SK-MEL-5 (cell line): ENCODE measurements at regions not wholly inside any gene's neighbourhood (a gene's known extent, or its start where the extent isn't known, plus 50 kb on each side); places are given as distances from the start of the nearest gene placed in this dataset.
"Not testable (repeated sequence)": the region's sequence is repeated elsewhere in the genome, so short reads cannot be mapped to it uniquely, and the experiment has no call there.

Experiments used
- DNase-seq: peaks from one replicate; pipeline ENCODE4 v3.0.0-alpha.2; 2016; ENCODE audit warnings: low read depth, low spot score
- in situ Hi-C: cut with HindIII; loops from 2 replicates; pipeline ENCODE4 v1.10.0; 2016; ENCODE audit warnings: low sequenced_read_pairs, high pct_unique_total_duplicates, low pct_unique_long_range_greater_than_20kb

DNA sequence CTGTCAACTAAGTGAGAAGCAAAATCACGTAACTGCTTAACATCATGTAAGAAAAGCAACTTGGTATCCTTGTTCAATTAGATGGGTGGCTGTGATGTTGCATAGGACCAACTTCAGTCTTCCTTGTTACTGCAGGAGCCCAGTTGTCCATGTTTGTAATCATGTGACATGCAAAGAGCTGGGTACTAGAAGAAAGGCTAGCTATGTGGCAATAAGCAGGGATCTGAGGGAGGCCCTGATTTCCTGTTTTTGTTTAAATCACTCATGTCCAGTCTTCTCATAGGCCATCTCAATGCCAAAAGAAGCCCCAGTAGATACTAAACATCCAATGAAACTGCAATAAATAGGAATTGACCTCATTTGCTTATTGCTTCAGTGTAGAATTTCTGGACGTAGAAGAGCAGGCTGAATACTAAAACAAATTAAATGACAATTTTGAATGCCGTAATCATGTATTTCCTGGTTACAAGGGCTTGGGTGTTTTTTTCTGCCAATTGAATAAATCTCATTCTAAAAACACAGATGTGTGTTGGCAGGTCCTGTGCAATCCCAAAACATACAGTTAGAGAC is 140.8 kb upstream of the ARHGAP20 start:
- DNase-seq: no peak
- in situ Hi-C loops: no loop called here

DNA sequence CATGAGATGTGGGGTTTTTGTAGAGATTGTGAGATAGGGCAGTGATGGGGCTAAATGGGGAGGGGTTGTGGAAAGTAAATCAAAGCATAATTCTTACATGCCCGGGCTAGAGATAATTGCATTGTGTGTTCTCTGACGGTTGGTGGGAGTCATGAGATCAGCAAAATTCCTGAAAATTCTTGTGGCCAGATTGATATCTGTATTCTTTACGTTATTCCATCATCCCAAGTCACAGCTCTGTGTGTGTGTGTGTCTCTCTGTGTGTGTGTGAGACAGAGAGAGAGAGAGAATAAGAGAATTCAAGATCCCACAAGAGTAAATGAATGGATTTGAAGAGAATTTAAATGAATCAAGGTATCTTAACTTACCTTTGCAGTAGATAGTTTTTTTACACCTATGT is 138.6 kb upstream of the ARHGAP20 start:
- DNase-seq: peak; percentile 2
- in situ Hi-C loops: no loop called here

DNA sequence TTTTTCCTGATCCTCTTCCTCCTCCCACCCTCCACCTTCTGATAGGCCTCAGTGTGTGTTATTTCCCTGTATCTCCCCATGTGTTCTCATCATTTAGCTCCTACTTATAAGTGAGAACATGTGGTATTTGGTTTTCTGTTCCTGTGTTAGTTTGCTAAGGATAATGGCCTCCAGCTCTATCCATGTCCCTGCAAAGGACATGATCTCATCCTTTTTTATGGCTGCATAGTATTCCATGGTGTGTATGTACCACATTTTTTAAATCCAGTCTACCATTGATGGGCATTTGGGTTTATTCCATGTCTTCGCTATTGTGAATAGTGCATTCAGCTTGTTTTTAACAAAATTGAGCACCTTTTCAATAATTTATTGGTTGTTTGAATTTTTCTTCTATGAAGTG is 130.8 kb upstream of the ARHGAP20 start:
- in situ Hi-C loops, DNase-seq: not testable (repeated sequence)

DNA sequence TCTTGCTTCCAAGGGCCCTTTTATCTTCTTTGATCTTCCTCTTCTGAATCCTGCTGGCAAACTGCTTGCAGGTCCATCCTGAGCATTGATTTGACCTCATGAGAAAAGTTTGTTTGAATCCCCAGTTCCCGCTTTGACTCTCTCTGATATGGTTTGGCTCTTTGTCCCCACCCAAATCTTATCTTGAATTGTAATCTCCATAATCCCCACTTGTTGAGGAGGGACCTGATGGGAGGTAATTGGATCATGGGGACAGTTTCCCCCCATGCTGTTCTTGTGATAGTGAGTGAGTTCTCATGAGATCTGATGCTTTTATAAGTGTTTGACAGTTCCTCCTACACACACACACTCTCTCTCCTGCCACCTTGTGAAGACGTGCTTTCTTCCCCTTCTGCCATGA is 126.6 kb upstream of the ARHGAP20 start:
- no peak for DNase-seq
- in situ Hi-C loops: no loop called here

DNA sequence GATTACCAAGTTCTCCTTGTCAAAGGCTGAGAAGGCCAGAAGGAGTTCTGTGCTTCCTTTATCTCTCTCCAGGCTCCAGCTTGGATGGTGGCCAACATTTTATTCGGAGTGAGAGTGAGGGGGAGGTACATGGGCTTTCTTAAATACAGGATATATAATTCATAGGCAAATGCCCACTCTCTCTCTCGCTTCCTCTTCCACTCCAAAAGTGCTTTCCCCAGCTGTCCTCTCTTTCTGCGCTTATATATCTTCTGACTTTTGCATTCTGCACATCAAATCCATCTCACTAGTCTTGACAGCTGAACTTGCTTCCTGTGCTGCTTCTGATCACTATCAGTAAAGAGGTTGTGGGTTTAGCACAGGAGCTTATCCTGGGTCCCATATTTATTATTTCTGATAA is 125.4 kb upstream of the ARHGAP20 start:
- DNase-seq: no peak
- in situ Hi-C loops: no loop called here

DNA sequence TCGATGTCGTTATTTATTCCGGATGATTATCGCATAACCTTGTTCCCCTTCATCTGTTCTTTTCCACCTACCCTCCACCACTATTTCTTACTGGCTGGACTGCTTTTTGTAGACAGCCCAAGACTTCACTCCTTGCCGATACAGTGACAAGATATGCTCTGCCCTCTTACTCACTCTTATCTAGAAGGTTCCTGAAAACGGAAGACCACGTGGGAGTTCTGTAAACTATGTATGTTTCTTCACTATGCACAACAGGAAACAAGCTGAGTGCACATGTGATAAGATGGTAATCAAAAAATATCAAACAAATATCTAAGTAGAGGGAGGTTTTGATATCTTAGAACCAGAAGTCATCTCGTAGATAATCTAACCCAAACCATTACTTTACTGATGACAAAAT is 122.9 kb upstream of the ARHGAP20 start:
- in situ Hi-C loops: no loop called here
- no peak for DNase-seq

DNA sequence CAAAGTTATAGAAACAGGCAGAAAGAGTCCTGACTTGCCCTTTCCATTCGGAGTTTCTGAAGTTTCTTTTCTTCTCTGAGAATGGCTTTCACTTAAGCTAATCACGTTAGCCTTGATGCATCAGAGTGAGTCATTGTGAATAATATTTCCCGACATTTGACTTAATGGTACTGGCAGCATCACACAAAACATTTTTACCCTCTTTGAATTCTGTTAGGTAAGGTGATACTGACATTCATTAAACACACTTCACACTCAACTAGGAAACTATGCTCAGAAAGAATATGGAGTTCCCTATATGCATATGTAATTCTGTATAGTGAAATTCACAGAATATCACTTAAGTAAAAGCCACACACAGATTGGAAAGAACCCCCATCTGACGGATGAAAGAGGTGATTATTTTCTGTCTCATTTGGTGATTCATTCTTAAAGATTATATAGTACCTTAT is 120.8 kb upstream of the ARHGAP20 start:
- DNase-seq: no peak
- in situ Hi-C loops: no loop called here

DNA sequence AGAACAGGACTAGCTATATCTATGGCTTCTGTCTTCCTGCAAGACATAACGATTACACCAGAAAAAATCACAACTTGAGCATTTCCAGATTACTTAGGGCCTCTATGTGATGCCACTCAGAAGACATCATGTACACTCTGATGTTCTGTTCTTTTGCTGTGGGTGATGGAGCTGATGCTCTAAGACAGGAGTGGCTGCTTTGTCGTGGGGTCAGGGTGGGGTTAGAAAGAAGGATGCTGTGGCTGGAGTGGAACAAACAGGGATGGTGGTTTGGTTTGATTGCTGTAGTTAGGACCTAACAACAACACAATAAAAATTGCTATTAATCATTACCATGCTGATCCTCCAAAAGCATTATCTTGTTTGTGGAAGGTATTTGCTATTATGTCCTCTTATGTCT is 120.3 kb upstream of the ARHGAP20 start:
- no peak for DNase-seq
- in situ Hi-C loops: no loop called here

DNA sequence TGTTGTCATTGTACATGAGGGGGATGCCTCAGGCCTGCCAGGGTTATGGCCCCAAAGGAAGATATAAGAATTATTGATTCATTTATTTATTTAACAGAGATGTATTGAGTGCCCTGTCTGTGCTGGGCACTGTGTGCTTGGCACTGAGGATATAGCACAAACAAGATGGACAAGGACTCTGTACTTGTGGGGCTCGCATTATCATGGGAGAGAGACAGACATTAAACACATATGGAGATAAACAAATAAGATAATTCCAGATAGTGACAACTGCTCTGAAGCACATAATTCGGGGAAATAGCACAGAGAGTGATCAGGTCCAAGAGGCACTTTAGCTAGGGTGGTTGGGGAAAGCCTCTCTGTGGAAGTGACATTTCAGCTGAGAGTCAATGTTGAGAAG is 119.8 kb upstream of the ARHGAP20 start:
- DNase-seq: no peak
- in situ Hi-C loops: no loop called here

DNA sequence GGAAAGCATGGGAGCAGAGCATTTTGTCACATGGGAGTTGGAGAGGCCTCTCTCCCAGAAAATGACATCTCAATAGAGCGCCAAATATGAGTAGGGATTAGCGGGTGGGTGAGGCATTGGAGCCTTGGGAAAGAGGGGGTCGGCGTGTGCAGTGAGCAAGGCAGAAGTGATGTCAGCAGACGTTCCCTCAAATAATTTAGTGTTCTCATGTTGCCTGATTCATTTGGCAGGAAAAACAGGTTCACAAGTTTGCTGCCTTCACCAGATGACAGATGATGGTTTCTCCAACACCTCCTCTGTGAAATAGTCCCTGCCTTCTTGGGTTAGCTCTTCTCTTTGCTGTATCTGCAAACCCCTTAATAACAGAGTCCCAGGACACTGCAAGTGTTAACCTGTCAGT is 118.5 kb upstream of the ARHGAP20 start:
- DNase-seq: no peak
- in situ Hi-C loops: no loop called here

DNA sequence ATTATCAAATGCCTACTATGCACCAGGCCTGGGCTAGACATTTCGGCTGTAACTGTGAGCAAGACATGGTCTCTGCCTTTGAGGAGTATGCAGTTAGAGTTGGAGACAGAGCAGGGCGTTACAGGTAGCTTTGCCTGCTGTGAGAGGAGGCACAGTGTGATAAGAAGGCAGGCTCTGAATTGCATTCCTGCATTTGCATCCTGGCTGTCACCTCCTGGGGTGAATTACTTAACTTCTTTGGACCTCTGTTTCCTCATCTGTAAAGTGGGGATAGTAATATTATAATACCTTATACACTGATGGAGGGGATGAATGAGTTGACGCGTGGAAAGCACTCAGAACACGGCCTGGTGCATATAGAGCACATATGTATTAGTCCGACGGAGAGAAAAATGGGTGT is 118.1 kb upstream of the ARHGAP20 start:
- in situ Hi-C loops: no loop called here
- no peak for DNase-seq

DNA sequence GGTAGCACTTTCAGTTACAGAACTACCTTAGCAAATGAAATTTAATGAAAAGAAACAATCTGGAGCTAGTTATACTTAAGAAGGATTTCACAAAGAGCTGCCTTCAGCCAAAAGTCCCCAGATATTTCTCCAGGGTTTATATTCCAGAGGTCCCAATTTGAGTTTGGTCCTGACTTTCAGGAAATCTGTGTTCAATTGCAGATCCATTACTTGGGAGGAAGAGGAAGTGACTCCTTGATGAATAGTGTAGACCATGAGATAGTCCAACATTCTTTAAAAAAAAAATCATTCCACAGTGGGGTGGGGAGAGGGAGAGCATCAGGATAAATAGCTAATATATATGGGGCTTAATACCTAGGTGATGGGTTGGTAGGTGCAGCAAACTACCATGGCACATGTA is 117.6 kb upstream of the ARHGAP20 start:
- DNase-seq: no peak
- in situ Hi-C loops: no loop called here

DNA sequence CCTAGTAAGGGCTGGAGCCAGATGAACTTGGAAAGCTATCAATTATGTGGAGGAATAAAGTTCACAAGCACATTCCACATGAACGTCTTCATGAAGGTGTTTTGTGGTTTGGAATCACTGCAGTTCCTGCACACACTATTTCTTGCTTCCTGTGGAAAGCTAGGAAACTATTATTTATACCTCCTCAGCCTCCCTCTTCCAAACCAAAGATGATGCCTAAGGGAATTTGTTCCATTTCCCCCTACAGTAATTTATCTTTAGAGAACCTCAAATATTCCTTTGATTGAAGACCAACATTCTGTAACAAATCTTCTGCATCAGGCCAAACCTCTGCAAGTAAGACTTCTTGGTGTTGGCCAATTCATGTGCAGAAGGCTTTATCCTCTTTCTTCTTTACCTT is 115.8 kb upstream of the ARHGAP20 start:
- DNase-seq: no peak
- in situ Hi-C loops: no loop called here

DNA sequence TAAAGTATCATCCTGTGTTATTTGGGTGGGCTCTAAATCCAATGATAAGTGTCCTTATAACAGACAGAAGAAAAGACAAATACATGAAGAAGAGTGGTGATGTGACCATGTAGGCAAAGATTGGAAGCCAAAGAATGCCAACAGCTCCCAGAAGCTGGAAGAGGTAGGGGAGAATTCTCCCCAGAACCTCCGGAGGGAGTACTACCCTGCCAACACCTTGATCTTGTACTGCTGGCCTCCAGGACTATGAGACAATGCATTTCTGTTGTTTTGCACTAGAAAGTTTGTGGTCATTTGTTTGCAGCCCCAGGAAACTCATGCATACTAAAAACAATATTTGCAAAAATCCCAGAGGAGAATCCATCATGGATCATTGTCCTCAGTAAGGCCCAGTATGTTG is 115.0 kb upstream of the ARHGAP20 start:
- no peak for DNase-seq
- in situ Hi-C loops: no loop called here

DNA sequence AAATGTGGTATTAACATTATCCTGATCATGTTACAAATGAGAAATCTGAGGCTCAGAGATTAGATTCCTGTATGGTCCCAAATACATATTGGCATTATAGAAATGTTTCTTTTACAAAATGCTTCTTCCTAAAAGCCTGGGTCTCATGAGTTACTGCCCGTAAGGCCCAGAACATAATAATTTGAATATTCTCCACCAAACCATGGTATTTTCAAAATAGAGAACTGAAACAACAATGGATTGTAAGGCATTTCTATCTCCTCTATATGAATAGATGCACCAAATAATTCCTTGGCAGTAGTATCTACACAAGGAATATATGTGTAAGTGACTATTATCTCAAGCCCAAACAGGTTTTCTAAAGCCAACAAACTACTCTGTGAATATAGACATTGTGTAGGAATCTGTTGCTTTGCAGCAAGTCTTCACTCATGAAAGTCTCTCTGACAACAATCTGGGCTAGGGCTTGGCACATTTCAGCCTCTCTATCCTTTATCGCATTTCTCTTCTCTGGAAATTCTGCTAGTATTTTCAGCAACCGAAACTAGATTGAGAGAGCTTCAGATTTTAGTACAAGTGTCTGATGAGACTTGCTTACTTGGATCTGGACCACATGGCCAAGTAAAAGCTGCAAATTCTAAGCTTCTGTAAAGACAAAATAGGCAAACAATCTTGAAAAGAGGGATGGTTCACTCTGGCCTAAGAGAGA is 112.8 kb upstream of the ARHGAP20 start:
- no peak for DNase-seq
- in situ Hi-C loops: no loop called here

DNA sequence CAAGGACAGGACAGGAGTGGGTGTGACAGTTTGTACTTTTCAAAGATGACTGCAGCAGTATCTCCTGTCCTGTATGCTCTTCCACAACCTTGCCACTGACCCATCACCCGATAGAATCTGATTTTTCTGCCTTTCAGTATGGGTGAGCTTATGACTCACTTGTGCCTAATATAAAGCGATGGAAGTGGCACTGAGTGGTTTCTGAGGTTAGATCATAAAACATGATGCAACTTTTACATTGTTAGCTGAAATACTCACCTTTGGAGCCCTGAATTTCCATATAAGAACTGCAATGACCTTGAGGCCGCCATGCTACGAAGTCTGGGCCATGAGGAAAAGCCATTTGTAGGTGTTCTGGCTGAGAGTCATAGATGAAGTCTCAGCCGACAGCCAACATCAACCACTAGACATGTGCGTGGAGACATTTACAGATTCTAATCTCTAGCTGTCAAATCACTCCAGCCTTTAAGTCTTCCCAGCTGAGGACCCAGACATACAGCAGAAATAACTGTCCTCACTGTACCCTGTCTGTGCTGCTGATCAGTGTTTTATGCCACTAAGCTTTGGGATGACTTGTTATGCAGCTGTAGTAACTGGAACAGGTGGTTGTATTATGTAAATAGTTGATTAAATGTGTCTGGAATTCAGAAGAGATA is 105.9 kb upstream of the ARHGAP20 start:
- no peak for DNase-seq
- in situ Hi-C loops: no loop called here

DNA sequence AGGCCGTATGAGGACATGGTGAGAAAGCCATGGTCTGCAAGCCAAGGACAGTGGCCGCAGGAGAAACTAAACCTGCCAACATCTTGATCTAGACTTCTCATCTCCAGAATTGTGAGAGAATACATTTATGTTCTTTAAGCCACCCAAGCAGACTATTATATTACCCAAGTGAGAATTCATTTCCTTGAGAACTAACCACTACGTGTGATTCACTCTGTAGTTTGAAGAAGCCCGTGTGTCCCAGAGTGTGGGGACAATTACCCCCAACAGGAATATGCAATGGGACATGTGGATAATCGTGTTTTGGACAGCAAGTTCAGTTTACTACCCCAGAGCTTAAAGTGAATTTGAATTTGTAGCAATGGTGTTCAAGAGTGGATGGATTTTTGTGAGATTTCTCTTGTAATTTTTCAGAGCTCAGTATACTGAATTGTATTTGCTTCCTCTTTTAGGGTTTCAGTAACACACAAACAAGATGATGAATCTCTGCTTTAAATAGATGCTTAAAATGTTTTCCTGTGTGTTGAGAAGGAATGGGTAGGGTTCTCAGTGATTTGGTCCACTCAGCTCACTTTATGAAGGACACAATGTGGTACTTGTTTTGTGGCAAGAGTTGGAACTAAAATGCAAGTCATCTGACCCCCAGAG is 100.0 kb upstream of the ARHGAP20 start:
- in situ Hi-C loops: no loop called here
- no peak for DNase-seq

DNA sequence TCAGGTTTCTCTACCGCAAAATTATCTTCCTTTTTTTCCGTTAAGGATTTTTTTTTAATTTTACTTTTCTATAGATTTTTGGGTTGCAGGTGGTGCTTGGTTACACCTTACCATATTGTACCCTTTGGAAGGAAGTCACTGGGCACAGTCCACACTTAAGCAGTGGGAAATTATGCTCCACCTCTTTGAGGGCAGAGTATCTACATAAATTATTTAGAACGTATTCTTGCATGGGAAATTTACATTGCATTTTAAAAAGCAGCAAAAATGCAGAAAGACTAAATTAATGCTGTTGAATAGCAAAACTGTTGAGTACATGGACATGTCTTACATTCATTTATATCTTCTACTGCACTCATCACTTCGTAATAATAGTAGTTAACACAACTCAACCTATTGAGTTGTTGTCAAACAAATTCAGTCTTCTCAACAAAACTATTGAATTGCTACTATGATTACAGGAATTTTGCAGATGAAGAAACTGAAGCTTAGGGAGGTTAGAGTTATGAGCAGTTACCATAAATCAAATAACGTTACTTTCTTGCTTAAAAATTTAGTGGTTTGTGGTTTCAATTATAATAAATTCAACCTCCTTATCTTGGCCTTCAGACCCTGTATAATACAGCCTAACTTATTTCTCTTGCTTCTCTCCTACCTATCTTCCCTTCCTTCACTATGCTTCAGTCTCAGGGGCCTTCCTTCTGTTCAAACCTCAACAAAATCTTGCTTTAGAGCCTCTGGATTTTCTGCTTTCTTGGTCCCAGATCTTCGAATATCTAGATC is 97.4 kb upstream of the ARHGAP20 start:
- in situ Hi-C loops: no loop called here
- DNase-seq: no peak
